Mesothelial cell of epicardium (in vitro differentiated cells): ENCODE measurements at regions not wholly inside any gene's neighbourhood (a gene's known extent, or its start where the extent isn't known, plus 50 kb on each side); places are given as distances from the start of the nearest gene placed in this dataset.

Experiments used
- DNase-seq, 2 experiments: peaks; one replicate each; pipeline ENCODE4 v3.0.0; 2021; ENCODE audit warnings: low spot score in 2 of 2; ENCODE audit not compliant: unreplicated experiment in 2 of 2
- H3K27ac Mint-ChIP-seq: 2 replicates; pipeline ENCODE4 v1.8.0; 2021; ENCODE audit warnings: mixed read lengths
- H3K27me3 Mint-ChIP-seq: 2 replicates; pipeline ENCODE4 v1.8.0; 2021; ENCODE audit warnings: low read depth, mixed read lengths
- H3K36me3 Mint-ChIP-seq: 2 replicates; pipeline ENCODE4 v1.8.0; 2021; ENCODE audit warnings: mixed read lengths
- H3K4me1 Mint-ChIP-seq: 2 replicates; pipeline ENCODE4 v1.8.0; 2021; ENCODE audit warnings: mixed read lengths
- H3K4me3 Mint-ChIP-seq: 2 replicates; pipeline ENCODE4 v1.8.0; 2021; ENCODE audit warnings: mild to moderate bottlenecking, moderate library complexity, mixed read lengths
- H3K9me3 Mint-ChIP-seq: 2 replicates; pipeline ENCODE4 v1.8.0; 2021; ENCODE audit warnings: mixed read lengths
- TF ChIP-seq, protein P1 (sequence below): fragments of 200-600 bp; sonication (generic); IDR thresholded peaks from one replicate; pipeline ENCODE4 v1.5.0; 2021; ENCODE audit warnings: antibody characterized with exemption; ENCODE audit not compliant: unreplicated experiment

DNA sequence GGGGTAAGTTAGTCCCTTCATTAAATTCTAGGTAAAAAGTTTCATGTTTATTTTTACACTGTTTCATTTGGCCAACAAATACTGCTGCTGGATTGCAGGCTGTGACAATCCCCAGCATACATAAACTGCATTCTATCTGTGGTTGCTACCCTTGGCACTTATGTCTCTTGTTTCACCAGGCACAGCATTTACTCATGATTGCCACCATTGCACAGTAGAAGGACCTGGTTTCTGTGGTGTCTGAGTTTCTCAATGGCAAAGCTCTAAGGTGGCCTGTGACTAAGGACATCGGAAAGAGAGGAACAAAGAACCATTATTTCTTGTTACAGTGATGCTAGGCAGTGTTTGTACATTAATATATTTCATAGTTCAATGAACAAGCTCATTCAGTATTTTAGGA lies 878.4 kb upstream of the NEGR1 start:
- peaks cover 4% of the 10 kb centered on the region for H3K9me3 Mint-ChIP-seq
- TF ChIP-seq, protein P1, sequence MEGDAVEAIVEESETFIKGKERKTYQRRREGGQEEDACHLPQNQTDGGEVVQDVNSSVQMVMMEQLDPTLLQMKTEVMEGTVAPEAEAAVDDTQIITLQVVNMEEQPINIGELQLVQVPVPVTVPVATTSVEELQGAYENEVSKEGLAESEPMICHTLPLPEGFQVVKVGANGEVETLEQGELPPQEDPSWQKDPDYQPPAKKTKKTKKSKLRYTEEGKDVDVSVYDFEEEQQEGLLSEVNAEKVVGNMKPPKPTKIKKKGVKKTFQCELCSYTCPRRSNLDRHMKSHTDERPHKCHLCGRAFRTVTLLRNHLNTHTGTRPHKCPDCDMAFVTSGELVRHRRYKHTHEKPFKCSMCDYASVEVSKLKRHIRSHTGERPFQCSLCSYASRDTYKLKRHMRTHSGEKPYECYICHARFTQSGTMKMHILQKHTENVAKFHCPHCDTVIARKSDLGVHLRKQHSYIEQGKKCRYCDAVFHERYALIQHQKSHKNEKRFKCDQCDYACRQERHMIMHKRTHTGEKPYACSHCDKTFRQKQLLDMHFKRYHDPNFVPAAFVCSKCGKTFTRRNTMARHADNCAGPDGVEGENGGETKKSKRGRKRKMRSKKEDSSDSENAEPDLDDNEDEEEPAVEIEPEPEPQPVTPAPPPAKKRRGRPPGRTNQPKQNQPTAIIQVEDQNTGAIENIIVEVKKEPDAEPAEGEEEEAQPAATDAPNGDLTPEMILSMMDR: no peak
- no peaks in the 10 kb centered on the region for H3K27me3 Mint-ChIP-seq
- H3K4me1 Mint-ChIP-seq: no peaks in the 10 kb centered on the region
- H3K27ac Mint-ChIP-seq: no peak overlapping the region
- no peak overlapping the region for H3K4me3 Mint-ChIP-seq
- no peaks in the 10 kb centered on the region for H3K36me3 Mint-ChIP-seq
- no peak for DNase-seq

GRCh38 chr1:73144311-73144710 lies 862.0 kb upstream of the NEGR1 start:
- Mint-ChIP-seq H3K4me3 (no peak overlapping the region), H3K27me3 (no peaks in the 10 kb centered on the region), H3K27ac (no peak overlapping the region), H3K9me3 (peaks cover 34% of the 10 kb centered on the region), H3K36me3 (no peaks in the 10 kb centered on the region), H3K4me1 (no peaks in the 10 kb centered on the region)
- DNase-seq: no peak
- TF ChIP-seq, protein P1: no peak

DNA sequence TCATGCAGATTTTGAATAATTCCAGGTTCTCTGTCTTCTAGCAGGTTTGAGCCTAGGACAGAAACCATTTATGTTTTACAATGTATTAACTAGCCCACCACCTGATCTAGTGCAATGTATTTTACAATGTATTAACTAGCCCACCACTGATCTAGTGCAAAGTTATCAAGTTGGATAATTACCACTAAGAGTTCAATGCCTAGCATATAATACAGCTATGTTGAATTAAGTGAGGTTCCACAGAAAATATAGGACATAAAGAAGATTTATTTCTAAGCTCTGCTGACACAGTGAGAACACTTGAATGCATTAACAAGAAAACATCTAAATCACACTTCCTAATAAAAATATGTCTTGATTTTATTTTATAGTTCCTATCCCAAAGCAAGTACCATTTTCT lies 854.6 kb upstream of the NEGR1 start:
- H3K27me3 Mint-ChIP-seq: no peaks in the 10 kb centered on the region

GRCh38 chr1:73106931-73107330 lies 824.6 kb upstream of the NEGR1 start:
- no peak overlapping the region for H3K4me3 Mint-ChIP-seq
- TF ChIP-seq, protein P1: no peak

More for the DNA sequence above, 854.6 kb upstream of the NEGR1 start:
- Mint-ChIP-seq H3K36me3 (no peaks in the 10 kb centered on the region), H3K9me3 (peaks cover 23% of the 10 kb centered on the region), H3K4me3 (no peak overlapping the region), H3K27ac (no peak overlapping the region), H3K4me1 (no peaks in the 10 kb centered on the region)
- no peak for DNase-seq
- TF ChIP-seq, protein P1: no peak

DNA sequence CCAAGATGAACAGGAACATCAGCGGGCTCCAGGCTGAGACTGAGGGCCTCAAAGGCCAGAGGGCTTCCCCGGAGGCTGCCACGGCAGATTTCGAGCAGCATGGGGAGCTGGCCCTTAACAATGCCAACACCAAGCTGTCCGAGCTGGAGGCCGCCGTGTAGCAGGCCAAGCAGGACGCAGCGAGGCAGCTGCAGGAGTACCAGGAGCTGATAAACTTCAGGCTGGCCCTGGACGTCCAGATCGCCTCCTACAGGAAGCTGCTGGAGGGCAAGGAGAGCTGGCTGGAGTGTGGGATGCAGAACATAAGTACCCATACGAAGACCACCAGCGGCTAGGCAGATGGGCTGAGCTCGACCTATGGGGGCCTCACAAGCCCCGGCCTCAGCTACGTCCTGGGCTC lies 823.4 kb upstream of the NEGR1 start:
- no peaks in the 10 kb centered on the region for H3K27me3 Mint-ChIP-seq
- DNase-seq: no peak
- no peak overlapping the region for H3K27ac Mint-ChIP-seq
- H3K36me3 Mint-ChIP-seq: no peaks in the 10 kb centered on the region
- H3K4me1 Mint-ChIP-seq: no peaks in the 10 kb centered on the region
- H3K9me3 Mint-ChIP-seq: peaks cover 21% of the 10 kb centered on the region
- TF ChIP-seq, protein P1: no peak
- H3K4me3 Mint-ChIP-seq: no peak overlapping the region

More at GRCh38 chr1:73106931-73107330, 824.6 kb upstream of the NEGR1 start:
- no peak for DNase-seq
- no peaks in the 10 kb centered on the region for H3K4me1 Mint-ChIP-seq
- H3K27me3 Mint-ChIP-seq: no peaks in the 10 kb centered on the region
- no peak overlapping the region for H3K27ac Mint-ChIP-seq
- H3K9me3 Mint-ChIP-seq: peaks cover 21% of the 10 kb centered on the region
- H3K36me3 Mint-ChIP-seq: no peaks in the 10 kb centered on the region

GRCh38 chr1:73104749-73105148 lies 822.4 kb upstream of the NEGR1 start:
- no peak for DNase-seq
- Mint-ChIP-seq H3K27ac (no peak overlapping the region), H3K4me1 (no peaks in the 10 kb centered on the region), H3K36me3 (no peaks in the 10 kb centered on the region), H3K9me3 (peaks cover 21% of the 10 kb centered on the region), H3K27me3 (no peaks in the 10 kb centered on the region), H3K4me3 (no peak overlapping the region)
- TF ChIP-seq, protein P1: no peak
